ENCODE measurements at regions not wholly inside any gene's neighbourhood (a gene's known extent, or its start where the extent isn't known, plus 50 kb on each side); places are given as distances from the start of the nearest gene placed in this dataset.

DNA sequence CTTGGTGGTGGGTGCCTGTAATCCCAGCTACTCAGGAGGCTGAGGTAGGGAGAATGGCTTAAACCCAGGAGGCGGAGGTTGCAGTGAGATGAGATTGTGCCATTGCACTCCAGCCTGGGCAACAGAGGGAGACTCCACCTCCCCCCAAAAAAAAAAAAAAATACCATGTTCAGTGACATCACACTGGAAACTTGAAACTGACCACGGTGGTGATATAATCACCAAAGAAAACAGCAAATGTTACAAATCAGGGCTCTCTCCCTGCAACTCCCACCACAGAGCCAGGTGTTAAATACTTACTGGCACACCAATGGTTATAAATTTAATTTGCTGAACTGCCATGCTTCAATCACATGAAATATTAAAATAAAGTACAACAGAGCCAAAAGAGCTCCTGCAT, 81.4 kb downstream of the ZNF608 start (continued):
- TF ChIP-seq, protein P1, sequence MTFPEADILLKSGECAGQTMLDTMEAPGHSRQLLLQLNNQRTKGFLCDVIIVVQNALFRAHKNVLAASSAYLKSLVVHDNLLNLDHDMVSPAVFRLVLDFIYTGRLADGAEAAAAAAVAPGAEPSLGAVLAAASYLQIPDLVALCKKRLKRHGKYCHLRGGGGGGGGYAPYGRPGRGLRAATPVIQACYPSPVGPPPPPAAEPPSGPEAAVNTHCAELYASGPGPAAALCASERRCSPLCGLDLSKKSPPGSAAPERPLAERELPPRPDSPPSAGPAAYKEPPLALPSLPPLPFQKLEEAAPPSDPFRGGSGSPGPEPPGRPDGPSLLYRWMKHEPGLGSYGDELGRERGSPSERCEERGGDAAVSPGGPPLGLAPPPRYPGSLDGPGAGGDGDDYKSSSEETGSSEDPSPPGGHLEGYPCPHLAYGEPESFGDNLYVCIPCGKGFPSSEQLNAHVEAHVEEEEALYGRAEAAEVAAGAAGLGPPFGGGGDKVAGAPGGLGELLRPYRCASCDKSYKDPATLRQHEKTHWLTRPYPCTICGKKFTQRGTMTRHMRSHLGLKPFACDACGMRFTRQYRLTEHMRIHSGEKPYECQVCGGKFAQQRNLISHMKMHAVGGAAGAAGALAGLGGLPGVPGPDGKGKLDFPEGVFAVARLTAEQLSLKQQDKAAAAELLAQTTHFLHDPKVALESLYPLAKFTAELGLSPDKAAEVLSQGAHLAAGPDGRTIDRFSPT (tag by site-specific recombination; IDR thresholded peaks at IDR 0.05), result peak; percentile 61; the same call in 1 of the 2 replicates
- TF ChIP-seq KLF7 (tag by site-specific recombination; IDR thresholded peaks at IDR 0.05; ENCODE audit: borderline replicate concordance), result peak; percentile 44; the same call in 1 of the 2 replicates
- TF ChIP-seq KLF16 (tag by site-specific recombination; IDR thresholded peaks at IDR 0.05), result peak; percentile 82
- TF ChIP-seq ZNF19 (tag by site-specific recombination; IDR thresholded peaks at IDR 0.05; ENCODE audit: low read depth), result no peak
- TF ChIP-seq ZNF341 (tag by site-specific recombination; IDR thresholded peaks at IDR 0.05; ENCODE audit: low read depth), result no peak
- TF ChIP-seq, protein P2, sequence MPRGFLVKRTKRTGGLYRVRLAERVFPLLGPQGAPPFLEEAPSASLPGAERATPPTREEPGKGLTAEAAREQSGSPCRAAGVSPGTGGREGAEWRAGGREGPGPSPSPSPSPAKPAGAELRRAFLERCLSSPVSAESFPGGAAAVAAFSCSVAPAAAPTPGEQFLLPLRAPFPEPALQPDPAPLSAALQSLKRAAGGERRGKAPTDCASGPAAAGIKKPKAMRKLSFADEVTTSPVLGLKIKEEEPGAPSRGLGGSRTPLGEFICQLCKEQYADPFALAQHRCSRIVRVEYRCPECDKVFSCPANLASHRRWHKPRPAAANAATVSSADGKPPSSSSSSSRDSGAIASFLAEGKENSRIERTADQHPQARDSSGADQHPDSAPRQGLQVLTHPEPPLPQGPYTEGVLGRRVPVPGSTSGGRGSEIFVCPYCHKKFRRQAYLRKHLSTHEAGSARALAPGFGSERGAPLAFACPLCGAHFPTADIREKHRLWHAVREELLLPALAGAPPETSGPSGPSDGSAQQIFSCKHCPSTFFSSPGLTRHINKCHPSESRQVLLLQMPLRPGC (tag by site-specific recombination; IDR thresholded peaks at IDR 0.05), result peak; percentile 94
- TF ChIP-seq ZNF157 (tag by site-specific recombination; IDR thresholded peaks at IDR 0.05), result no peak
- peak; percentile 88 for TF ChIP-seq FEZF1 (tag by site-specific recombination; IDR thresholded peaks at IDR 0.05)
- TF ChIP-seq, protein P3, sequence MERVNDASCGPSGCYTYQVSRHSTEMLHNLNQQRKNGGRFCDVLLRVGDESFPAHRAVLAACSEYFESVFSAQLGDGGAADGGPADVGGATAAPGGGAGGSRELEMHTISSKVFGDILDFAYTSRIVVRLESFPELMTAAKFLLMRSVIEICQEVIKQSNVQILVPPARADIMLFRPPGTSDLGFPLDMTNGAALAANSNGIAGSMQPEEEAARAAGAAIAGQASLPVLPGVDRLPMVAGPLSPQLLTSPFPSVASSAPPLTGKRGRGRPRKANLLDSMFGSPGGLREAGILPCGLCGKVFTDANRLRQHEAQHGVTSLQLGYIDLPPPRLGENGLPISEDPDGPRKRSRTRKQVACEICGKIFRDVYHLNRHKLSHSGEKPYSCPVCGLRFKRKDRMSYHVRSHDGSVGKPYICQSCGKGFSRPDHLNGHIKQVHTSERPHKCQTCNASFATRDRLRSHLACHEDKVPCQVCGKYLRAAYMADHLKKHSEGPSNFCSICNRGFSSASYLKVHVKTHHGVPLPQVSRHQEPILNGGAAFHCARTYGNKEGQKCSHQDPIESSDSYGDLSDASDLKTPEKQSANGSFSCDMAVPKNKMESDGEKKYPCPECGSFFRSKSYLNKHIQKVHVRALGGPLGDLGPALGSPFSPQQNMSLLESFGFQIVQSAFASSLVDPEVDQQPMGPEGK (tag by site-specific recombination; IDR thresholded peaks at IDR 0.05), result peak; percentile 91
- TF ChIP-seq, protein P4, sequence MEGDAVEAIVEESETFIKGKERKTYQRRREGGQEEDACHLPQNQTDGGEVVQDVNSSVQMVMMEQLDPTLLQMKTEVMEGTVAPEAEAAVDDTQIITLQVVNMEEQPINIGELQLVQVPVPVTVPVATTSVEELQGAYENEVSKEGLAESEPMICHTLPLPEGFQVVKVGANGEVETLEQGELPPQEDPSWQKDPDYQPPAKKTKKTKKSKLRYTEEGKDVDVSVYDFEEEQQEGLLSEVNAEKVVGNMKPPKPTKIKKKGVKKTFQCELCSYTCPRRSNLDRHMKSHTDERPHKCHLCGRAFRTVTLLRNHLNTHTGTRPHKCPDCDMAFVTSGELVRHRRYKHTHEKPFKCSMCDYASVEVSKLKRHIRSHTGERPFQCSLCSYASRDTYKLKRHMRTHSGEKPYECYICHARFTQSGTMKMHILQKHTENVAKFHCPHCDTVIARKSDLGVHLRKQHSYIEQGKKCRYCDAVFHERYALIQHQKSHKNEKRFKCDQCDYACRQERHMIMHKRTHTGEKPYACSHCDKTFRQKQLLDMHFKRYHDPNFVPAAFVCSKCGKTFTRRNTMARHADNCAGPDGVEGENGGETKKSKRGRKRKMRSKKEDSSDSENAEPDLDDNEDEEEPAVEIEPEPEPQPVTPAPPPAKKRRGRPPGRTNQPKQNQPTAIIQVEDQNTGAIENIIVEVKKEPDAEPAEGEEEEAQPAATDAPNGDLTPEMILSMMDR (tag by site-specific recombination; IDR thresholded peaks at IDR 0.05), result no peak
- peak; percentile 88; the same call in 1 of the 2 replicates for TF ChIP-seq ZNF391 (tag by site-specific recombination; IDR thresholded peaks at IDR 0.05; ENCODE audit: borderline replicate concordance, low read depth)
- TF ChIP-seq ZNF211 (tag by site-specific recombination; IDR thresholded peaks at IDR 0.05; ENCODE audit: low read depth), result no peak
- TF ChIP-seq ZNF366 (tag by site-specific recombination; conservative IDR thresholded peaks at IDR 0.05), result peak; percentile 83
- TF ChIP-seq ZNF16 (tag by site-specific recombination; IDR thresholded peaks at IDR 0.05; ENCODE audit: low read depth), result no peak
- no peak for TF ChIP-seq ZNF404 (tag by site-specific recombination; IDR thresholded peaks at IDR 0.05)
- no peak for TF ChIP-seq ZNF521 (tag by site-specific recombination; IDR thresholded peaks at IDR 0.05)
- TF ChIP-seq ZNF112 (tag by site-specific recombination; IDR thresholded peaks at IDR 0.05), result no peak
- peak; percentile 94 for TF ChIP-seq KLF8 (tag by site-specific recombination; IDR thresholded peaks at IDR 0.05)
- TF ChIP-seq, protein P5, sequence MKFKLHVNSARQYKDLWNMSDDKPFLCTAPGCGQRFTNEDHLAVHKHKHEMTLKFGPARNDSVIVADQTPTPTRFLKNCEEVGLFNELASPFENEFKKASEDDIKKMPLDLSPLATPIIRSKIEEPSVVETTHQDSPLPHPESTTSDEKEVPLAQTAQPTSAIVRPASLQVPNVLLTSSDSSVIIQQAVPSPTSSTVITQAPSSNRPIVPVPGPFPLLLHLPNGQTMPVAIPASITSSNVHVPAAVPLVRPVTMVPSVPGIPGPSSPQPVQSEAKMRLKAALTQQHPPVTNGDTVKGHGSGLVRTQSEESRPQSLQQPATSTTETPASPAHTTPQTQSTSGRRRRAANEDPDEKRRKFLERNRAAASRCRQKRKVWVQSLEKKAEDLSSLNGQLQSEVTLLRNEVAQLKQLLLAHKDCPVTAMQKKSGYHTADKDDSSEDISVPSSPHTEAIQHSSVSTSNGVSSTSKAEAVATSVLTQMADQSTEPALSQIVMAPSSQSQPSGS (tag by site-specific recombination; IDR thresholded peaks at IDR 0.05; ENCODE audit: low read depth), result peak; percentile 94
- TF ChIP-seq MEIS1 (CRISPR knock-in tag; IDR thresholded peaks at IDR 0.05; ENCODE audit: borderline replicate concordance), result no peak
- TF ChIP-seq, protein P6, sequence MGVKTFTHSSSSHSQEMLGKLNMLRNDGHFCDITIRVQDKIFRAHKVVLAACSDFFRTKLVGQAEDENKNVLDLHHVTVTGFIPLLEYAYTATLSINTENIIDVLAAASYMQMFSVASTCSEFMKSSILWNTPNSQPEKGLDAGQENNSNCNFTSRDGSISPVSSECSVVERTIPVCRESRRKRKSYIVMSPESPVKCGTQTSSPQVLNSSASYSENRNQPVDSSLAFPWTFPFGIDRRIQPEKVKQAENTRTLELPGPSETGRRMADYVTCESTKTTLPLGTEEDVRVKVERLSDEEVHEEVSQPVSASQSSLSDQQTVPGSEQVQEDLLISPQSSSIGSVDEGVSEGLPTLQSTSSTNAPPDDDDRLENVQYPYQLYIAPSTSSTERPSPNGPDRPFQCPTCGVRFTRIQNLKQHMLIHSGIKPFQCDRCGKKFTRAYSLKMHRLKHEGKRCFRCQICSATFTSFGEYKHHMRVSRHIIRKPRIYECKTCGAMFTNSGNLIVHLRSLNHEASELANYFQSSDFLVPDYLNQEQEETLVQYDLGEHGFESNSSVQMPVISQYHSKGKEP (tag by site-specific recombination; IDR thresholded peaks at IDR 0.05), result peak; percentile 72
- TF ChIP-seq YY2 (tag by site-specific recombination; IDR thresholded peaks at IDR 0.05), result no peak
- TF ChIP-seq, protein P7, sequence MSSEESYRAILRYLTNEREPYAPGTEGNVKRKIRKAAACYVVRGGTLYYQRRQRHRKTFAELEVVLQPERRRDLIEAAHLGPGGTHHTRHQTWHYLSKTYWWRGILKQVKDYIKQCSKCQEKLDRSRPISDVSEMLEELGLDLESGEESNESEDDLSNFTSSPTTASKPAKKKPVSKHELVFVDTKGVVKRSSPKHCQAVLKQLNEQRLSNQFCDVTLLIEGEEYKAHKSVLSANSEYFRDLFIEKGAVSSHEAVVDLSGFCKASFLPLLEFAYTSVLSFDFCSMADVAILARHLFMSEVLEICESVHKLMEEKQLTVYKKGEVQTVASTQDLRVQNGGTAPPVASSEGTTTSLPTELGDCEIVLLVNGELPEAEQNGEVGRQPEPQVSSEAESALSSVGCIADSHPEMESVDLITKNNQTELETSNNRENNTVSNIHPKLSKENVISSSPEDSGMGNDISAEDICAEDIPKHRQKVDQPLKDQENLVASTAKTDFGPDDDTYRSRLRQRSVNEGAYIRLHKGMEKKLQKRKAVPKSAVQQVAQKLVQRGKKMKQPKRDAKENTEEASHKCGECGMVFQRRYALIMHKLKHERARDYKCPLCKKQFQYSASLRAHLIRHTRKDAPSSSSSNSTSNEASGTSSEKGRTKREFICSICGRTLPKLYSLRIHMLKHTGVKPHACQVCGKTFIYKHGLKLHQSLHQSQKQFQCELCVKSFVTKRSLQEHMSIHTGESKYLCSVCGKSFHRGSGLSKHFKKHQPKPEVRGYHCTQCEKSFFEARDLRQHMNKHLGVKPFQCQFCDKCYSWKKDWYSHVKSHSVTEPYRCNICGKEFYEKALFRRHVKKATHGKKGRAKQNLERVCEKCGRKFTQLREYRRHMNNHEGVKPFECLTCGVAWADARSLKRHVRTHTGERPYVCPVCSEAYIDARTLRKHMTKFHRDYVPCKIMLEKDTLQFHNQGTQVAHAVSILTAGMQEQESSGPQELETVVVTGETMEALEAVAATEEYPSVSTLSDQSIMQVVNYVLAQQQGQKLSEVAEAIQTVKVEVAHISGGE (tag by site-specific recombination; conservative IDR thresholded peaks at IDR 0.05; ENCODE audit: low read depth), result no peak
- TF ChIP-seq, protein P8, sequence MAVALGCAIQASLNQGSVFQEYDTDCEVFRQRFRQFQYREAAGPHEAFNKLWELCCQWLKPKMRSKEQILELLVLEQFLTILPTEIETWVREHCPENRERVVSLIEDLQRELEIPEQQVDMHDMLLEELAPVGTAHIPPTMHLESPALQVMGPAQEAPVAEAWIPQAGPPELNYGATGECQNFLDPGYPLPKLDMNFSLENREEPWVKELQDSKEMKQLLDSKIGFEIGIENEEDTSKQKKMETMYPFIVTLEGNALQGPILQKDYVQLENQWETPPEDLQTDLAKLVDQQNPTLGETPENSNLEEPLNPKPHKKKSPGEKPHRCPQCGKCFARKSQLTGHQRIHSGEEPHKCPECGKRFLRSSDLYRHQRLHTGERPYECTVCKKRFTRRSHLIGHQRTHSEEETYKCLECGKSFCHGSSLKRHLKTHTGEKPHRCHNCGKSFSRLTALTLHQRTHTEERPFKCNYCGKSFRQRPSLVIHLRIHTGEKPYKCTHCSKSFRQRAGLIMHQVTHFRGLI (tag by site-specific recombination; IDR thresholded peaks at IDR 0.05), result no peak

Data from HEK293 (cell line).